GM12878 (cell line): ENCODE measurements at regions not wholly inside any gene's neighbourhood (a gene's known extent, or its start where the extent isn't known, plus 50 kb on each side); places are given as distances from the start of the nearest gene placed in this dataset.

ENCODE experiments used
- ATAC-seq: fragments of 200-7000 bp; cut with Tn5 transposase; 3 replicates; pipeline ENCODE4 v1.9.1; 2020; ENCODE audit warnings: mild to moderate bottlenecking, moderate library complexity
- BruUV-seq: library from RNA; stranded (reverse); fragments of 400-500 nt; replicated peaks from 2 replicates; lab custom pipeline; 2021; lab: Mats Ljungman, UMichigan
- CTCF ChIA-PET: fragments of 300-600 bp; sonication (Branson Sonifier 250); formaldehyde crosslinking; extraction: SDS; loops from one replicate; lab custom pipeline; 2021; ENCODE audit warnings: inconsistent platforms; lab: Yijun Ruan, JAX
- POLR2A ChIA-PET: fragments of 350-600 bp; formaldehyde crosslinking; extraction: SDS; loops from one replicate; lab custom pipeline; 2021; ENCODE audit warnings: inconsistent platforms; lab: Charles Lee
- RAD21 ChIA-PET: fragments of 300-600 bp; sonication (Branson Sonifier 250); formaldehyde crosslinking; loops from one replicate; lab custom pipeline; 2023; ENCODE audit warnings: antibody characterized with exemption; ENCODE audit not compliant: unreplicated experiment; lab: Charles Lee
- SMC1A ChIA-PET: fragments of 300-600 bp; sonication (Branson Sonifier 250); formaldehyde crosslinking; loops from one replicate; lab custom pipeline; 2023; ENCODE audit not compliant: unreplicated experiment, uncharacterized antibody; lab: Charles Lee
- DNase-seq: peaks from one replicate; pipeline ENCODE4 v3.0.0-alpha.2; 2011; ENCODE audit warnings: low read depth, low spot score
- FAIRE-seq: peaks from 3 replicates; lab custom pipeline; 2011; peaks lifted over from hg19 to GRCh38; lab: Jason Lieb, UNC
- H2AFZ ChIP-seq: 2 replicates; pipeline ENCODE4 v1.6.0; 2011; ENCODE audit warnings: low read depth, low read length, control low read depth; ENCODE audit not compliant: control insufficient read depth
- H3K27ac ChIP-seq: 2 replicates; pipeline ENCODE4 v1.5.1; 2011; ENCODE audit warnings: control low read depth; ENCODE audit not compliant: control insufficient read depth, insufficient read depth
- H3K27me3 ChIP-seq, 2 experiments: replicated peaks in 1 of 2; 2 replicates each; pipeline versions ENCODE4 v1.6.0 to v1.6.1; 2011; ENCODE audit warnings: low read length in 1 of 2; ENCODE audit not compliant: control insufficient read depth in 2 of 2, insufficient read depth in 2 of 2
- H3K36me3 ChIP-seq, 2 experiments: 2 replicates each; pipeline ENCODE4 v1.5.1; 2011; ENCODE audit warnings: low read length in 1 of 2; ENCODE audit not compliant: control insufficient read depth in 2 of 2, insufficient read depth in 2 of 2
- H3K4me1 ChIP-seq: 2 replicates; pipeline ENCODE4 v1.6.1; 2011; ENCODE audit warnings: mild to moderate bottlenecking, low read length, moderate library complexity, mixed read lengths; ENCODE audit not compliant: control insufficient read depth, insufficient read depth
- H3K4me2 ChIP-seq: 2 replicates; pipeline ENCODE4 v1.6.0; 2011; ENCODE audit warnings: control low read depth; ENCODE audit not compliant: control insufficient read depth, insufficient read depth
- H3K4me3 ChIP-seq: fragments of 200-600 bp; sonication (generic); 2 replicates; pipeline ENCODE4 v1.5.1; 2016
- H3K79me2 ChIP-seq: 2 replicates; pipeline ENCODE4 v1.6.0; 2011; ENCODE audit warnings: low read length; ENCODE audit not compliant: control insufficient read depth, insufficient read depth
- H3K9ac ChIP-seq: 2 replicates; pipeline ENCODE4 v1.8.0; 2011; ENCODE audit warnings: low read length, control low read depth, mixed read lengths; ENCODE audit not compliant: control insufficient read depth, insufficient read depth
- H3K9me3 ChIP-seq: replicated peaks from 3 replicates; pipeline ENCODE4 v1.5.1; 2011; ENCODE audit warnings: mild to moderate bottlenecking, low read length; ENCODE audit not compliant: control insufficient read depth, insufficient read depth
- H4K20me1 ChIP-seq: 2 replicates; pipeline ENCODE4 v1.6.0; 2011; ENCODE audit not compliant: control insufficient read depth, insufficient read depth
- BMI1 ChIP-seq: fragments of 450-650 bp; IDR thresholded peaks from 2 replicates; pipeline ENCODE4 v1.6.1; 2016; ENCODE audit warnings: mild to moderate bottlenecking, moderate library complexity, borderline replicate concordance
- CEBPB ChIP-seq, 2 experiments: fragments of 150-350 bp in 1 of 2; IDR thresholded peaks; 2 replicates each; pipeline ENCODE4 v1.6.1; 2012 to 2014; ENCODE audit warnings: low read depth in 2 of 2, low read length in 2 of 2, borderline replicate concordance in 1 of 2, inconsistent platforms in 1 of 2
- CHD1 ChIP-seq: IDR thresholded peaks from 2 replicates; pipeline ENCODE4 v1.6.1; 2012; ENCODE audit warnings: low read depth, low read length, improper control_type of control experiment
- E2F8 ChIP-seq: fragments of 450-650 bp; IDR thresholded peaks from 2 replicates; pipeline ENCODE4 v1.6.1; 2018; ENCODE audit warnings: mild to moderate bottlenecking, low read depth, moderate library complexity; ENCODE audit not compliant: partially characterized antibody
- ELK1 ChIP-seq: IDR thresholded peaks from 2 replicates; pipeline ENCODE4 v1.6.1; 2012; ENCODE audit warnings: low read depth, low read length, improper control_type of control experiment
- EZH2 ChIP-seq: IDR thresholded peaks from 2 replicates; pipeline ENCODE4 v1.6.1; 2012; ENCODE audit warnings: low read depth, mild to moderate bottlenecking, control low read depth, inconsistent platforms, low read length, borderline replicate concordance; ENCODE audit not compliant: control insufficient read depth
- MEF2A ChIP-seq: IDR thresholded peaks from 2 replicates; pipeline ENCODE4 v1.6.1; 2011; ENCODE audit warnings: low read depth, mild to moderate bottlenecking, low read length, moderate library complexity; ENCODE audit not compliant: insufficient read depth
- SKIL ChIP-seq: fragments of 450-650 bp; IDR thresholded peaks from 2 replicates; pipeline ENCODE4 v1.6.1; 2017; ENCODE audit warnings: mild to moderate bottlenecking, low read depth, inconsistent platforms; ENCODE audit not compliant: poor library complexity, severe bottlenecking
- SPI1 ChIP-seq: IDR thresholded peaks from 2 replicates; pipeline ENCODE4 v1.6.1; 2011; ENCODE audit warnings: low read depth, mild to moderate bottlenecking, low read length, moderate library complexity, borderline replicate concordance; ENCODE audit not compliant: insufficient read depth
- SREBF2 ChIP-seq: IDR thresholded peaks from 2 replicates; pipeline ENCODE4 v1.6.1; 2012; ENCODE audit warnings: mild to moderate bottlenecking, low read length
- STAT3 ChIP-seq: IDR thresholded peaks from 2 replicates; pipeline ENCODE4 v1.6.1; 2011; ENCODE audit warnings: low read depth, low read length, improper control_type of control experiment
- TBL1XR1 ChIP-seq: IDR thresholded peaks from 2 replicates; pipeline ENCODE4 v1.6.1; 2012; ENCODE audit warnings: low read depth, low read length, improper control_type of control experiment
- YY1 ChIP-seq: IDR thresholded peaks from 2 replicates; pipeline ENCODE4 v1.6.1; 2011; ENCODE audit warnings: low read depth, mild to moderate bottlenecking, low read length
- ZBTB33 ChIP-seq: fragments of 450-650 bp; IDR thresholded peaks from 2 replicates; pipeline ENCODE4 v1.6.1; 2017; ENCODE audit warnings: mild to moderate bottlenecking
- ZNF622 ChIP-seq: fragments of 450-650 bp; IDR thresholded peaks from 2 replicates; pipeline ENCODE4 v1.6.1; 2017; ENCODE audit warnings: mild to moderate bottlenecking, inconsistent platforms
- WGBS: methylation state at CpG from one replicate; pipeline ENCODE4 v1.1.6; 2016; ENCODE audit warnings: low lambda C conversion rate; ENCODE audit not compliant: insufficient replicate concordance, insufficient coverage; ENCODE audit errors: missing lambda C conversion rate; 5-methylcytosine and 5-hydroxymethylcytosine counted together
- in situ Hi-C: fragments of 300-500 bp; cut with MboI; formaldehyde crosslinking; loops from 9 replicates; pipeline ENCODE4 v1.14.3; 2018; ENCODE audit warnings: mixed read lengths
- intact Hi-C: fragments of 100-400 bp; cut with micrococcal nuclease; formaldehyde crosslinking; loops from one replicate; pipeline ENCODE4 v1.14.2; 2022; ENCODE audit not compliant: unreplicated experiment

GRCh38 chr20:39699166-39699725 lies 737.1 kb downstream of the DHX35 start:
- H3K27ac ChIP-seq = no peak overlapping the region
- no peaks in the 10 kb centered on the region for H3K36me3 ChIP-seq
- in situ Hi-C loops = no loop called here
- 0% methylated on average over 2 of the region's 2 CpGs for WGBS
- no peak for DNase-seq
- CTCF ChIA-PET = interaction anchor here (1.3 kb wide), 1 partner anchor 175 kb away, joined by 4 read pairs; no protein-coding TSS in a partner anchor
- intact Hi-C loops = no loop called here
- H3K9ac ChIP-seq = no peak overlapping the region
- SMC1A ChIA-PET = no interaction called here
- no peak overlapping the region for H3K4me3 ChIP-seq
- BruUV-seq = no TSS peak
- no peak for ATAC-seq
- POLR2A ChIA-PET = no interaction called here
- RAD21 ChIA-PET = no interaction called here
- TF ChIP-seq CEBPB (IDR thresholded peaks at IDR 0.05; ENCODE audit: borderline replicate concordance in 1 of 2, low read depth in 2 of 2, low read length in 2 of 2) = no peak
- TF ChIP-seq E2F8 = no peak
- TF ChIP-seq YY1 = no peak
- TF ChIP-seq BMI1 = no peak
- no peak for TF ChIP-seq SPI1
- no peak for TF ChIP-seq ELK1
- no peak for TF ChIP-seq ZNF622
- no peak for TF ChIP-seq MEF2A
- no peak for TF ChIP-seq ZBTB33
- TF ChIP-seq SKIL = no peak
- no peak for TF ChIP-seq SREBF2
- TF ChIP-seq STAT3 = no peak
- no peak for TF ChIP-seq EZH2
- TF ChIP-seq TBL1XR1 = no peak
- no peak for TF ChIP-seq CHD1
- H4K20me1 ChIP-seq = no peaks in the 10 kb centered on the region
- H2AFZ ChIP-seq = no peak overlapping the region
- no peaks in the 10 kb centered on the region for H3K9me3 ChIP-seq
- no peaks in the 10 kb centered on the region for H3K27me3 ChIP-seq
- no peak for FAIRE-seq
- H3K79me2 ChIP-seq = no peaks in the 10 kb centered on the region
- H3K4me2 ChIP-seq = no peak overlapping the region
- H3K4me1 ChIP-seq = no peaks in the 10 kb centered on the region
